Activated CD4-positive, CD25-positive, alpha-beta regulatory T cell (primary cell): ENCODE measurements at regions not wholly inside any gene's neighbourhood (a gene's known extent, or its start where the extent isn't known, plus 50 kb on each side); places are given as distances from the start of the nearest gene placed in this dataset.

Experiments
- DNase-seq, 4 experiments: peaks; one replicate each; lab custom pipeline; 2025; lab: John Stamatoyannopoulos, UW

DNA sequence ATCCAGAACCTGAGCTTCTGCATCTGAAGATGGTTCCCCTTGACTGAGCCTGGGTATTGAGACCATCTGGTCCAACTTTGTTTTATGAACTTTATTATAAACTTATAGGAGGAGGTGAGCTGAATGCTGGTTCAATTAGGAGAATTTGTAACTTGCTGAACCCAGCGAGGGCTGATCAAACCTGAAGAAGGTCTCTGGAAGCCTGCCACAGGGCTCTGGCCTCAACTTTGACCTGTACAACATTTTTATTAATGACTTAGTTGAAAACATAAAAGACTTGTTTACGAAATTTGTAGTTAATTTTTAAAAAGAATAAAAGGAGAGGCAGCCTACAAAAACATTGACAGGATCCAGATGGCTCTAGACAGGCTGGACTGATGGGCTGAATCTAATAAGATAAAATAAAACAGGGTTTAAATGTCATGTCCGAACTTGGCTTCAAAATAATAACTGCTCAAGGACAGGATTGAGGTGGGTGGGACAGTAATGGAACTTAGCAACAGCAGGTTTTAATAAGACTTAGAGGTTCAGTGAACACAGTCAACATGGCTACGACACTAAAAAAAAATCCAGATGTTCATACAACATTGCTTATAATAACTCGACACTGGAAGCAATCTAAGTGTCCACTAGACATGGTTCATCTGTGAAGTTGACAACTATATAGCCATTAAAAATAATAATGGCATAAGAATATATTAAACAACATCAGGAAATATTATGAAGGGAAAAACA, 53.4 kb upstream of the GJB5 start:
- no peak for DNase-seq
